Vagina (tissue), 2 donors: ENCODE measurements at regions not wholly inside any gene's neighbourhood (a gene's known extent, or its start where the extent isn't known, plus 50 kb on each side); places are given as distances from the start of the nearest gene placed in this dataset.
"Not testable (repeated sequence)": the region's sequence is repeated elsewhere in the genome, so short reads cannot be mapped to it uniquely, and the experiment has no call there.

Source experiments
- DNase-seq, 2 donors: peaks; one replicate each; pipeline ENCODE4 v3.0.0-alpha.2; 2017; ENCODE audit errors: extremely low spot score in 2 of 2
- H3K27ac ChIP-seq: fragments of 200-600 bp; sonication (generic); one replicate; pipeline ENCODE4 v1.5.1; 2019
- H3K27me3 ChIP-seq: fragments of 200-600 bp; sonication (generic); one replicate; pipeline ENCODE4 v1.5.1; 2019
- H3K36me3 ChIP-seq, 2 donors: fragments of 200-600 bp; sonication (generic); one replicate each; pipeline ENCODE4 v1.5.1; 2017 to 2019
- H3K4me1 ChIP-seq: fragments of 200-600 bp; sonication (generic); one replicate; pipeline ENCODE4 v1.5.1; 2019
- H3K4me3 ChIP-seq, 2 donors: fragments of 200-600 bp; sonication (generic); 1 replicate in 1 of 2; 2 replicates in 1 of 2; pipeline ENCODE4 v1.5.1; 2016 to 2019
- H3K9me3 ChIP-seq: fragments of 200-600 bp; sonication (generic); one replicate; pipeline ENCODE4 v1.5.1; 2019
- CTCF ChIP-seq, 3 experiments: fragments of 450-650 bp in 2 of 3; fragments of 200-600 bp in 1 of 3; sonication (generic) in 1 of 3; IDR thresholded peaks; one replicate each; pipeline ENCODE4 v1.5.1; 2017 to 2019; ENCODE audit warnings: antibody characterized with exemption in 3 of 3, mild to moderate bottlenecking in 2 of 3, moderate library complexity in 2 of 3
- POLR2A ChIP-seq, 2 donors: fragments of 450-650 bp; IDR thresholded peaks; one replicate each; pipeline ENCODE4 v1.6.1; 2017; ENCODE audit warnings: antibody characterized with exemption in 2 of 2, mild to moderate bottlenecking in 2 of 2, moderate library complexity in 2 of 2
- POLR2AphosphoS5 ChIP-seq, 2 donors: sonication (generic); formaldehyde crosslinking; IDR thresholded peaks; one replicate each; pipeline ENCODE4 v1.9.0; 2017; ENCODE audit warnings: antibody characterized with exemption in 2 of 2, mild to moderate bottlenecking in 2 of 2, low read depth in 1 of 2; ENCODE audit not compliant: insufficient read depth in 1 of 2
- intact Hi-C: fragments of 100-400 bp; cut with DNase I; formaldehyde crosslinking; loops from one replicate; pipeline ENCODE4 v1.15.1; 2023

- no peaks in the 10 kb centered on the region for H3K9me3 ChIP-seq
- H3K27ac ChIP-seq: no peak overlapping the region
- no peak for TF ChIP-seq POLR2AphosphoS5 (IDR thresholded peaks at IDR 0.05; ENCODE audit: insufficient read depth in 1 of 2, low read depth in 1 of 2)
- no peak for TF ChIP-seq POLR2A (IDR thresholded peaks at IDR 0.05)
- no peak for TF ChIP-seq CTCF (IDR thresholded peaks at IDR 0.05)
- DNase-seq: no peak
- no peaks in the 10 kb centered on the region for H3K36me3 ChIP-seq
- no peaks in the 10 kb centered on the region for H3K4me1 ChIP-seq
- H3K27me3 ChIP-seq: no peaks in the 10 kb centered on the region
- no peak overlapping the region for H3K4me3 ChIP-seq
- intact Hi-C loops: no loop called here
These were observed 187.3 kb upstream of the FRMD6 start for GRCh38 chr14:51464411-51464810.

DNA sequence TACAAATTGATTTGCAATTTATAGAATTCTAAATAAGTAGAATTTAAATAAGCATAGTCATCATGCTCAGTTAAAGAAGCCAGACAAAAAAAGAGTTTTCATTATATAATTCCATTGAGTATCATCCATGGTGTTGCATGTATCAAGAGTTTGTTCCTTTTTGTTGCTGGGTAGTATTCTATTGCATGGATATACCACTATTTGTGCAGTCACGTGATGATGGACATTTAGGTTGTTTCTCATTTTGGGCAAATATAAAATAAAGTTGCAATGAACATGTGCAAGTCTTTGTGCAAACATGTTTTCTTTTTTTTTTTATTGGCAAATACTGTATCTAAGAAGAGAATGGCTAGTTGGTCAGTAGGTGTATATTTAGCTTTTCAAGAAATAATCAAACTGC lies 186.2 kb upstream of the FRMD6 start:
- H3K4me3 ChIP-seq: no peak overlapping the region
- TF ChIP-seq POLR2AphosphoS5 (IDR thresholded peaks at IDR 0.05; ENCODE audit: insufficient read depth in 1 of 2, low read depth in 1 of 2) (no peak), CTCF (IDR thresholded peaks at IDR 0.05) (no peak)
- H3K27me3 ChIP-seq: no peaks in the 10 kb centered on the region
- H3K36me3 ChIP-seq: no peaks in the 10 kb centered on the region
- no peaks in the 10 kb centered on the region for H3K4me1 ChIP-seq
- intact Hi-C loops: no loop called here
- H3K9me3 ChIP-seq: no peaks in the 10 kb centered on the region
- H3K27ac ChIP-seq: no peak overlapping the region
- no peak for DNase-seq

GRCh38 chr14:51467392-51467791 lies 184.3 kb upstream of the FRMD6 start:
- H3K4me1 ChIP-seq, H3K4me3 ChIP-seq, H3K27ac ChIP-seq, H3K36me3 ChIP-seq, intact Hi-C loops, H3K27me3 ChIP-seq, H3K9me3 ChIP-seq, DNase-seq: not testable (repeated sequence)

GRCh38 chr14:51468523-51468922 lies 183.2 kb upstream of the FRMD6 start:
- Histone ChIP-seq H3K36me3 (no peaks in the 10 kb centered on the region), H3K27ac (no peak overlapping the region), H3K9me3 (no peaks in the 10 kb centered on the region), H3K27me3 (no peaks in the 10 kb centered on the region), H3K4me1 (peaks cover 10% of the 10 kb centered on the region), H3K4me3 (no peak overlapping the region)
- TF ChIP-seq POLR2AphosphoS5 (IDR thresholded peaks at IDR 0.05; ENCODE audit: insufficient read depth in 1 of 2, low read depth in 1 of 2) (no peak), POLR2A (IDR thresholded peaks at IDR 0.05) (no peak), CTCF (IDR thresholded peaks at IDR 0.05) (no peak)
- no peak for DNase-seq
- intact Hi-C loops: no loop called here

DNA sequence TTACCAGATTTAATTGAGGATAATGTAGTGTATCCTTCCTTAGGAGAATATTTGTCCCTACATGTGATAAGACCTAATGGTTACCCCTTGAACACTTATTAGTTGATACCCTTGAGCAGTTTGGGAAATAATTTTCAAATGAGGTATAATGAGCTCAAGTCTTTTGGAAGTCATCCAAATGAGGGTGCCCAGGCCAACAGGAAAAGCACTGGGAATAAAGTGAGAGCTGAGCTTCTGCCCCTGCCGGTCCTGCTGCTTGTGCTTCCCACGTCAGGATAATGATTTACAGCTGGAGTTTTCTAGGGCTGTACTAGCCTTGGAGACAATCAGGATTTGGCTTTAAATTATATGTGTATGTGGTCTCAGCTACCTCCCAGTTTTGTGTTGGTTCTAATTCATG lies 178.8 kb upstream of the FRMD6 start:
- no peak for DNase-seq
- H3K4me1 ChIP-seq: peaks cover 22% of the 10 kb centered on the region
- TF ChIP-seq POLR2A (IDR thresholded peaks at IDR 0.05) (no peak), CTCF (IDR thresholded peaks at IDR 0.05) (no peak), POLR2AphosphoS5 (IDR thresholded peaks at IDR 0.05; ENCODE audit: insufficient read depth in 1 of 2, low read depth in 1 of 2) (no peak)
- H3K9me3 ChIP-seq: no peaks in the 10 kb centered on the region
- no peaks in the 10 kb centered on the region for H3K36me3 ChIP-seq
- H3K4me3 ChIP-seq: no peak overlapping the region
- intact Hi-C loops: no loop called here
- no peaks in the 10 kb centered on the region for H3K27me3 ChIP-seq
- H3K27ac ChIP-seq: peak overlapping the region; percentile 40

DNA sequence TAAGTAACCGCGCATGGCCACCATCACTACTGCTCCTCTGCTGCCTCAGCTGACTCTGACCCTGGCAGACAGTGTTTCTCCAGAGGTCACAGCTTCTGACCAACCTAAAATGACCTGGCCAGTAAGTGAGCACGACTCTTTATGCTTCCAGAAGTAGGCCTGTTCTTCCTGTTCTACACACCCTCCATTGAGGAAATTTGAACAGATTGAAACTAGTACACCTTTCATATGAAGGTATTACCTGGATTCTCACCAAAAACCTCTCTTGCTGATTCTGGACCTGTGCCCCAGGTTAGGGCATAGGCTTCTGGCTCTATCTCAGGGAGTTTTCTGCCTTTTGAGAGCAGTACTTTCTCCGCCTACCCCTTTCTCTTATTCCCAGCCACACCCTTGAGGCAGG lies 178.4 kb upstream of the FRMD6 start:
- peaks cover 22% of the 10 kb centered on the region for H3K4me1 ChIP-seq
- no peak for DNase-seq
- no peak overlapping the region for H3K4me3 ChIP-seq
- H3K36me3 ChIP-seq: no peaks in the 10 kb centered on the region
- TF ChIP-seq CTCF (IDR thresholded peaks at IDR 0.05) (no peak), POLR2A (IDR thresholded peaks at IDR 0.05) (no peak), POLR2AphosphoS5 (IDR thresholded peaks at IDR 0.05; ENCODE audit: insufficient read depth in 1 of 2, low read depth in 1 of 2) (no peak)
- peak overlapping the region; percentile 40 for H3K27ac ChIP-seq
- no peaks in the 10 kb centered on the region for H3K27me3 ChIP-seq
- intact Hi-C loops: no loop called here
- H3K9me3 ChIP-seq: no peaks in the 10 kb centered on the region
